Astrocyte (in vitro differentiated cells and primary cell): ENCODE measurements at regions not wholly inside any gene's neighbourhood (a gene's known extent, or its start where the extent isn't known, plus 50 kb on each side); places are given as distances from the start of the nearest gene placed in this dataset.
"Not testable (repeated sequence)": the region's sequence is repeated elsewhere in the genome, so short reads cannot be mapped to it uniquely, and the experiment has no call there.

Source experiments
- DNase-seq: peaks from one replicate; pipeline ENCODE4 v3.0.0-alpha.2; 2010; ENCODE audit warnings: low read depth
- FAIRE-seq: peaks from 2 replicates; lab custom pipeline; 2011; peaks lifted over from hg19 to GRCh38; lab: Jason Lieb, UNC
- H2AFZ ChIP-seq: 2 replicates; pipeline ENCODE4 v1.6.0; 2012; ENCODE audit warnings: low read depth, low read length, inconsistent platforms
- H3K27ac ChIP-seq: 2 replicates; pipeline ENCODE4 v1.5.1; 2011; ENCODE audit warnings: low read depth, low read length, inconsistent platforms
- H3K27me3 ChIP-seq: 2 replicates; pipeline ENCODE4 v1.6.0; 2011; ENCODE audit warnings: low read length, inconsistent platforms; ENCODE audit not compliant: insufficient read depth
- H3K36me3 ChIP-seq: 2 replicates; pipeline ENCODE4 v1.5.1; 2011; ENCODE audit warnings: low read length, inconsistent platforms; ENCODE audit not compliant: insufficient read depth
- H3K4me1 ChIP-seq: 2 replicates; pipeline ENCODE4 v1.5.1; 2011; ENCODE audit warnings: low read length, inconsistent platforms; ENCODE audit not compliant: insufficient read depth
- H3K4me2 ChIP-seq: 2 replicates; pipeline ENCODE4 v1.6.0; 2012; ENCODE audit warnings: low read length, inconsistent platforms
- H3K4me3 ChIP-seq: 2 replicates; pipeline ENCODE4 v1.5.1; 2011; ENCODE audit warnings: low read depth, mild to moderate bottlenecking, low read length, inconsistent platforms; ENCODE audit not compliant: insufficient read depth
- H3K79me2 ChIP-seq: 2 replicates; pipeline ENCODE4 v1.6.0; 2012; ENCODE audit warnings: mild to moderate bottlenecking, low read length, inconsistent platforms; ENCODE audit not compliant: insufficient read depth
- H3K9ac ChIP-seq: 2 replicates; pipeline ENCODE4 v1.6.0; 2012; ENCODE audit warnings: mild to moderate bottlenecking, low read length, inconsistent platforms
- H3K9me3 ChIP-seq: 2 replicates; pipeline ENCODE4 v1.5.1; 2012; ENCODE audit warnings: low read depth, mild to moderate bottlenecking, low read length, inconsistent platforms; ENCODE audit not compliant: insufficient read depth
- H4K20me1 ChIP-seq: 2 replicates; pipeline ENCODE4 v1.6.0; 2012; ENCODE audit warnings: low read length, inconsistent platforms; ENCODE audit not compliant: insufficient read depth
- H3K27ac Mint-ChIP-seq: one replicate; pipeline ENCODE4 v1.8.0; 2021; ENCODE audit warnings: mild to moderate bottlenecking, mixed read lengths; ENCODE audit not compliant: unreplicated experiment
- H3K27me3 Mint-ChIP-seq: one replicate; pipeline ENCODE4 v1.8.0; 2021; ENCODE audit warnings: low read depth, mixed read lengths; ENCODE audit not compliant: unreplicated experiment
- H3K36me3 Mint-ChIP-seq: one replicate; pipeline ENCODE4 v1.8.0; 2021; ENCODE audit warnings: low read depth, mixed read lengths; ENCODE audit not compliant: unreplicated experiment
- H3K4me1 Mint-ChIP-seq: one replicate; pipeline ENCODE4 v1.8.0; 2021; ENCODE audit warnings: low read depth, mixed read lengths; ENCODE audit not compliant: unreplicated experiment
- H3K4me3 Mint-ChIP-seq: one replicate; pipeline ENCODE4 v1.8.0; 2021; ENCODE audit warnings: mild to moderate bottlenecking, moderate library complexity, mixed read lengths; ENCODE audit not compliant: unreplicated experiment
- H3K9me3 Mint-ChIP-seq: one replicate; pipeline ENCODE4 v1.8.0; 2021; ENCODE audit warnings: mild to moderate bottlenecking, mixed read lengths; ENCODE audit not compliant: unreplicated experiment
- CTCF ChIP-seq: IDR thresholded peaks from 2 replicates; pipeline ENCODE4 v1.5.1; 2011; ENCODE audit warnings: low read depth, mild to moderate bottlenecking, inconsistent platforms, low read length, moderate library complexity; ENCODE audit not compliant: insufficient read depth
- EZH2 ChIP-seq: IDR thresholded peaks from 2 replicates; pipeline ENCODE4 v1.6.1; 2012; ENCODE audit warnings: mild to moderate bottlenecking, low read length, inconsistent platforms; ENCODE audit not compliant: insufficient read depth

- no peaks in the 10 kb centered on the region for H3K4me1 Mint-ChIP-seq
- H3K36me3 Mint-ChIP-seq: no peaks in the 10 kb centered on the region
- H3K9ac ChIP-seq: no peak overlapping the region
- no peak for FAIRE-seq
- H3K27me3 ChIP-seq: peaks cover 3% of the 10 kb centered on the region
- H3K79me2 ChIP-seq: no peaks in the 10 kb centered on the region
- H3K27ac ChIP-seq: no peak overlapping the region
- H3K9me3 Mint-ChIP-seq: peaks cover 5% of the 10 kb centered on the region
- H3K27me3 Mint-ChIP-seq: peaks cover 7% of the 10 kb centered on the region
- H3K4me3 Mint-ChIP-seq: no peak overlapping the region
- no peak overlapping the region for H3K27ac Mint-ChIP-seq
- no peaks in the 10 kb centered on the region for H3K9me3 ChIP-seq
- H3K36me3 ChIP-seq: no peaks in the 10 kb centered on the region
- H2AFZ ChIP-seq: no peak overlapping the region
- TF ChIP-seq CTCF (no peak), EZH2 (no peak)
- no peak overlapping the region for H3K4me3 ChIP-seq
- H3K4me2 ChIP-seq: no peak overlapping the region
- H3K4me1 ChIP-seq: no peaks in the 10 kb centered on the region
- no peak for DNase-seq
- no peaks in the 10 kb centered on the region for H4K20me1 ChIP-seq
Measured at GRCh38 chr5:79924936-79925893, 65.8 kb downstream of the MTX3 start.

GRCh38 chr5:79923431-79923830 lies 67.6 kb downstream of the MTX3 start:
- Histone ChIP-seq H3K36me3 (no peaks in the 10 kb centered on the region), H3K4me1 (no peaks in the 10 kb centered on the region), H3K27me3 (peaks cover 3% of the 10 kb centered on the region), H4K20me1 (no peaks in the 10 kb centered on the region), H3K9me3 (no peaks in the 10 kb centered on the region), H3K4me3 (no peak overlapping the region), H2AFZ (no peak overlapping the region), H3K9ac (no peak overlapping the region), H3K79me2 (no peaks in the 10 kb centered on the region), H3K27ac (no peak overlapping the region), H3K4me2 (no peak overlapping the region)
- Mint-ChIP-seq H3K4me1 (no peaks in the 10 kb centered on the region), H3K9me3 (peaks cover 5% of the 10 kb centered on the region), H3K27me3 (peaks cover 7% of the 10 kb centered on the region), H3K4me3 (no peak overlapping the region), H3K27ac (no peak overlapping the region), H3K36me3 (no peaks in the 10 kb centered on the region)
- FAIRE-seq (no peak), DNase-seq (no peak)
- no peak for TF ChIP-seq EZH2
- no peak for TF ChIP-seq CTCF

- Histone ChIP-seq H3K36me3 (no peaks in the 10 kb centered on the region), H3K27me3 (peaks cover 3% of the 10 kb centered on the region), H3K4me1 (no peaks in the 10 kb centered on the region), H3K9me3 (no peaks in the 10 kb centered on the region), H3K79me2 (no peaks in the 10 kb centered on the region), H4K20me1 (no peaks in the 10 kb centered on the region), H3K9ac (no peak overlapping the region), H3K4me3 (no peak overlapping the region), H3K27ac (no peak overlapping the region), H3K4me2 (no peak overlapping the region), H2AFZ (no peak overlapping the region)
- H3K4me1 Mint-ChIP-seq: no peaks in the 10 kb centered on the region
- TF ChIP-seq EZH2 (no peak), CTCF (no peak)
- H3K4me3 Mint-ChIP-seq: no peak overlapping the region
- H3K36me3 Mint-ChIP-seq: no peaks in the 10 kb centered on the region
- H3K9me3 Mint-ChIP-seq: peaks cover 5% of the 10 kb centered on the region
- DNase-seq (no peak), FAIRE-seq (no peak)
- H3K27me3 Mint-ChIP-seq: peaks cover 7% of the 10 kb centered on the region
- H3K27ac Mint-ChIP-seq: no peak overlapping the region
Measured at GRCh38 chr5:79922626-79923025, 68.4 kb downstream of the MTX3 start.

- not testable (repeated sequence) for H3K27ac ChIP-seq, H3K79me2 ChIP-seq, H3K4me1 ChIP-seq, FAIRE-seq, H3K36me3 Mint-ChIP-seq, H3K27me3 ChIP-seq, H3K9me3 Mint-ChIP-seq, H3K36me3 ChIP-seq, H3K4me3 ChIP-seq, H3K4me3 Mint-ChIP-seq, DNase-seq, H3K4me1 Mint-ChIP-seq, H3K9ac ChIP-seq, H4K20me1 ChIP-seq, H2AFZ ChIP-seq, H3K27ac Mint-ChIP-seq, H3K9me3 ChIP-seq, H3K27me3 Mint-ChIP-seq, H3K4me2 ChIP-seq
Measured at GRCh38 chr5:79907452-79907851, 83.6 kb downstream of the MTX3 start.
